WERI-Rb-1 (cell line): ENCODE measurements at regions not wholly inside any gene's neighbourhood (a gene's known extent, or its start where the extent isn't known, plus 50 kb on each side); places are given as distances from the start of the nearest gene placed in this dataset.

ENCODE experiments used
- DNase-seq: peaks from one replicate; pipeline ENCODE4 v3.0.0-alpha.2; 2020
- H3K27ac ChIP-seq: fragments of 250-450 bp; sonication (Bioruptor Pico); 2 replicates; pipeline ENCODE4 v1.5.1; 2020; ENCODE audit warnings: mild to moderate bottlenecking, moderate library complexity
- H3K27me3 ChIP-seq: fragments of 250-450 bp; sonication (Bioruptor Pico); 2 replicates; pipeline ENCODE4 v1.5.1; 2021; ENCODE audit warnings: mild to moderate bottlenecking, low read depth, moderate library complexity; ENCODE audit not compliant: insufficient read depth, severe bottlenecking
- H3K36me3 ChIP-seq: fragments of 250-450 bp; sonication (Bioruptor Pico); 2 replicates; pipeline ENCODE4 v1.5.1; 2020; ENCODE audit warnings: mild to moderate bottlenecking, moderate library complexity
- H3K4me3 ChIP-seq: 2 replicates; pipeline ENCODE4 v1.5.1; 2011; ENCODE audit warnings: low read depth, mild to moderate bottlenecking, control low read depth, low read length
- H3K9me3 ChIP-seq: fragments of 250-450 bp; sonication (Bioruptor Pico); 2 replicates; pipeline ENCODE4 v1.5.1; 2021; ENCODE audit warnings: mild to moderate bottlenecking, moderate library complexity; ENCODE audit not compliant: severe bottlenecking
- CTCF ChIP-seq: IDR thresholded peaks from 2 replicates; pipeline ENCODE4 v1.5.1; 2011; ENCODE audit warnings: low read depth, mild to moderate bottlenecking, control low read depth, inconsistent platforms, low read length

GRCh38 chr3:193883551-193883950 lies 252.4 kb upstream of the HES1 start:
- DNase-seq, result no peak
- Histone ChIP-seq H3K4me3 (no peak overlapping the region), H3K27me3 (no peaks in the 10 kb centered on the region), H3K36me3 (no peaks in the 10 kb centered on the region), H3K9me3 (no peaks in the 10 kb centered on the region), H3K27ac (no peak overlapping the region)
- TF ChIP-seq CTCF, result no peak

- TF ChIP-seq CTCF, result no peak
- H3K36me3 ChIP-seq, result no peaks in the 10 kb centered on the region
- no peak for DNase-seq
These were observed 251.9 kb upstream of the HES1 start for GRCh38 chr3:193884027-193884426.

DNA sequence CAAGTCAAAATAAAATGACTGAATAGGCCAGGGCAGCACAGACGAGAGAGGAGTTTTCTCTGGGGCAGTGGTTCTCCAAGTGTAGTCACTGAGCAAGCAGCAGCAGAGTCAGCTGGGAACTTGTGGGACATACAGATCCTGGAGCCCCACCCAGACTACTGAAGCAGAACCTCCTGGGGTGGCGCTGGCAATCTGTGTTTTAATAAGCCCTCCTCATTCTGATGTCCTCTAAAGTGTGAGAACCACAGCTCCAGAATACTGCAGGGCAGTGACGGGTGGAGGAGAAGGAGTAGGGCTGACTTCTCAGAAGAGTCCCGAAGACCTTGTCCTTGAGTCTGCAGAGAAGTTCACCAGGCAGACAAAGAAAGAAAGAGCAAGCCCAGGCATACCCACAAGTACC lies 251.3 kb upstream of the HES1 start:
- Histone ChIP-seq H3K36me3 (no peaks in the 10 kb centered on the region), H3K4me3 (no peak overlapping the region), H3K9me3 (no peaks in the 10 kb centered on the region), H3K27ac (no peak overlapping the region), H3K27me3 (no peaks in the 10 kb centered on the region)
- no peak for DNase-seq
- TF ChIP-seq CTCF, result no peak

More at GRCh38 chr3:193884027-193884426, 251.9 kb upstream of the HES1 start:
- H3K4me3 ChIP-seq, result no peak overlapping the region
- H3K27ac ChIP-seq, result no peak overlapping the region
- no peaks in the 10 kb centered on the region for H3K27me3 ChIP-seq
- H3K9me3 ChIP-seq, result no peaks in the 10 kb centered on the region

- no peak for TF ChIP-seq CTCF
- no peaks in the 10 kb centered on the region for H3K27me3 ChIP-seq
- no peaks in the 10 kb centered on the region for H3K9me3 ChIP-seq
- DNase-seq, result no peak
- H3K36me3 ChIP-seq, result no peaks in the 10 kb centered on the region
- no peak overlapping the region for H3K4me3 ChIP-seq
- H3K27ac ChIP-seq, result no peak overlapping the region
These were observed 250.1 kb upstream of the HES1 start for GRCh38 chr3:193885832-193886231.

GRCh38 chr3:193890016-193890897 lies 245.7 kb upstream of the HES1 start:
- DNase-seq, result no peak
- no peak for TF ChIP-seq CTCF
- H3K27ac ChIP-seq, result no peak overlapping the region
- H3K9me3 ChIP-seq, result no peaks in the 10 kb centered on the region
- no peaks in the 10 kb centered on the region for H3K36me3 ChIP-seq
- H3K27me3 ChIP-seq, result no peaks in the 10 kb centered on the region
- no peak overlapping the region for H3K4me3 ChIP-seq
